ENCODE measurements at regions not wholly inside any gene's neighbourhood (a gene's known extent, or its start where the extent isn't known, plus 50 kb on each side); places are given as distances from the start of the nearest gene placed in this dataset.
"Not testable (repeated sequence)": the region's sequence is repeated elsewhere in the genome, so short reads cannot be mapped to it uniquely, and the experiment has no call there.

- ChIA-PET CTCF (no interaction called here), POLR2A (ENCODE audit: low non-redundant PET) (no interaction called here)
- H3K27ac ChIP-seq (ENCODE audit: low read depth, low read length, poor library complexity, severe bottlenecking) = no peak overlapping the region
- no peaks in the 10 kb centered on the region for H3K9me3 ChIP-seq (ENCODE audit: low read depth, low read length, poor library complexity, severe bottlenecking)
- H3K36me3 ChIP-seq (ENCODE audit: insufficient read depth, low read length, poor library complexity, severe bottlenecking) = no peaks in the 10 kb centered on the region
- H3K4me1 ChIP-seq (ENCODE audit: insufficient read depth, low read length, poor library complexity, severe bottlenecking) = no peaks in the 10 kb centered on the region
- BruUV-seq (replicated peaks) = no TSS peak
- DNase-seq (ENCODE audit: low spot score) = no peak
- intact Hi-C loops (cut with micrococcal nuclease; ENCODE audit: unreplicated experiment) = no loop called here
- H3K4me3 ChIP-seq (ENCODE audit: low read depth, low read length, poor library complexity, severe bottlenecking) = no peak overlapping the region
- TF ChIP-seq, protein P1, sequence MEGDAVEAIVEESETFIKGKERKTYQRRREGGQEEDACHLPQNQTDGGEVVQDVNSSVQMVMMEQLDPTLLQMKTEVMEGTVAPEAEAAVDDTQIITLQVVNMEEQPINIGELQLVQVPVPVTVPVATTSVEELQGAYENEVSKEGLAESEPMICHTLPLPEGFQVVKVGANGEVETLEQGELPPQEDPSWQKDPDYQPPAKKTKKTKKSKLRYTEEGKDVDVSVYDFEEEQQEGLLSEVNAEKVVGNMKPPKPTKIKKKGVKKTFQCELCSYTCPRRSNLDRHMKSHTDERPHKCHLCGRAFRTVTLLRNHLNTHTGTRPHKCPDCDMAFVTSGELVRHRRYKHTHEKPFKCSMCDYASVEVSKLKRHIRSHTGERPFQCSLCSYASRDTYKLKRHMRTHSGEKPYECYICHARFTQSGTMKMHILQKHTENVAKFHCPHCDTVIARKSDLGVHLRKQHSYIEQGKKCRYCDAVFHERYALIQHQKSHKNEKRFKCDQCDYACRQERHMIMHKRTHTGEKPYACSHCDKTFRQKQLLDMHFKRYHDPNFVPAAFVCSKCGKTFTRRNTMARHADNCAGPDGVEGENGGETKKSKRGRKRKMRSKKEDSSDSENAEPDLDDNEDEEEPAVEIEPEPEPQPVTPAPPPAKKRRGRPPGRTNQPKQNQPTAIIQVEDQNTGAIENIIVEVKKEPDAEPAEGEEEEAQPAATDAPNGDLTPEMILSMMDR (conservative IDR thresholded peaks at IDR 0.05; ENCODE audit: low read depth, low read length) = no peak
- no peak for TF ChIP-seq EZH2 (IDR thresholded peaks at IDR 0.05; ENCODE audit: borderline replicate concordance, low read depth, low read length, poor library complexity, severe bottlenecking)
- H3K27me3 ChIP-seq (replicated peaks; ENCODE audit: insufficient read depth, low read depth, low read length, poor library complexity) = no peaks in the 10 kb centered on the region
Measured at GRCh38 chr9:90169490-90169889, 473.1 kb downstream of the DIRAS2 start.

- DNase-seq (ENCODE audit: low spot score); intact Hi-C loops (cut with micrococcal nuclease; ENCODE audit: unreplicated experiment); CTCF ChIA-PET; H3K27me3 ChIP-seq (replicated peaks; ENCODE audit: insufficient read depth, low read depth, low read length, poor library complexity); H3K9me3 ChIP-seq (ENCODE audit: low read depth, low read length, poor library complexity, severe bottlenecking); H3K4me1 ChIP-seq (ENCODE audit: insufficient read depth, low read length, poor library complexity, severe bottlenecking); POLR2A ChIA-PET (ENCODE audit: low non-redundant PET); H3K27ac ChIP-seq (ENCODE audit: low read depth, low read length, poor library complexity, severe bottlenecking); BruUV-seq (replicated peaks); H3K4me3 ChIP-seq (ENCODE audit: low read depth, low read length, poor library complexity, severe bottlenecking); H3K36me3 ChIP-seq (ENCODE audit: insufficient read depth, low read length, poor library complexity, severe bottlenecking): not testable (repeated sequence)
Measured at GRCh38 chr9:90173935-90174334, 468.7 kb downstream of the DIRAS2 start.

- H3K4me1 ChIP-seq (ENCODE audit: insufficient read depth, low read length, poor library complexity, severe bottlenecking); H3K9me3 ChIP-seq (ENCODE audit: low read depth, low read length, poor library complexity, severe bottlenecking); POLR2A ChIA-PET (ENCODE audit: low non-redundant PET); intact Hi-C loops (cut with micrococcal nuclease; ENCODE audit: unreplicated experiment); H3K36me3 ChIP-seq (ENCODE audit: insufficient read depth, low read length, poor library complexity, severe bottlenecking); H3K4me3 ChIP-seq (ENCODE audit: low read depth, low read length, poor library complexity, severe bottlenecking); H3K27ac ChIP-seq (ENCODE audit: low read depth, low read length, poor library complexity, severe bottlenecking); DNase-seq (ENCODE audit: low spot score); H3K27me3 ChIP-seq (replicated peaks; ENCODE audit: insufficient read depth, low read depth, low read length, poor library complexity); CTCF ChIA-PET; BruUV-seq (replicated peaks): not testable (repeated sequence)
Measured at GRCh38 chr9:90174346-90174745, 468.3 kb downstream of the DIRAS2 start.

GRCh38 chr9:90175257-90175656, 467.4 kb downstream of the DIRAS2 start:
- no peak for DNase-seq (ENCODE audit: low spot score)
- no peak overlapping the region for H3K27ac ChIP-seq (ENCODE audit: low read depth, low read length, poor library complexity, severe bottlenecking)
- no peaks in the 10 kb centered on the region for H3K9me3 ChIP-seq (ENCODE audit: low read depth, low read length, poor library complexity, severe bottlenecking)
- H3K36me3 ChIP-seq (ENCODE audit: insufficient read depth, low read length, poor library complexity, severe bottlenecking) = no peaks in the 10 kb centered on the region
- no peak overlapping the region for H3K4me3 ChIP-seq (ENCODE audit: low read depth, low read length, poor library complexity, severe bottlenecking)
- ChIA-PET POLR2A (ENCODE audit: low non-redundant PET) (no interaction called here), CTCF (interaction anchor here (0.6 kb wide), 1 partner anchor 1552 kb away, joined by 3 read pairs; no protein-coding TSS in a partner anchor)
- TF ChIP-seq, protein P1 (conservative IDR thresholded peaks at IDR 0.05; ENCODE audit: low read depth, low read length) = no peak
- no peak for TF ChIP-seq EZH2 (IDR thresholded peaks at IDR 0.05; ENCODE audit: borderline replicate concordance, low read depth, low read length, poor library complexity, severe bottlenecking)
- H3K4me1 ChIP-seq (ENCODE audit: insufficient read depth, low read length, poor library complexity, severe bottlenecking) = no peaks in the 10 kb centered on the region
- BruUV-seq (replicated peaks) = no TSS peak
- no peaks in the 10 kb centered on the region for H3K27me3 ChIP-seq (replicated peaks; ENCODE audit: insufficient read depth, low read depth, low read length, poor library complexity)
- intact Hi-C loops (cut with micrococcal nuclease; ENCODE audit: unreplicated experiment) = no loop called here
